HepG2 (cell line): ENCODE measurements at regions not wholly inside any gene's neighbourhood (a gene's known extent, or its start where the extent isn't known, plus 50 kb on each side); places are given as distances from the start of the nearest gene placed in this dataset.

Experiments used
- ATAC-seq: fragments of 200-7000 bp; cut with Tn5 transposase; 3 replicates; pipeline ENCODE4 v1.9.1; 2020; ENCODE audit warnings: mild to moderate bottlenecking, moderate library complexity
- BruUV-seq: library from RNA; stranded (reverse); fragments of 400-500 nt; replicated peaks from 2 replicates; lab custom pipeline; 2021; lab: Mats Ljungman, UMichigan
- CTCF ChIA-PET: fragments of 300-600 bp; formaldehyde crosslinking; extraction: SDS; loops from one replicate; lab custom pipeline; 2021; ENCODE audit warnings: low total read pairs, inconsistent platforms, low intra/inter-chr PET ratio; lab: Yijun Ruan, JAX
- POLR2A ChIA-PET: fragments of 350-600 bp; sonication (Branson Sonifier 250); formaldehyde crosslinking; loops from one replicate; lab custom pipeline; 2020; ENCODE audit warnings: antibody characterized with exemption, inconsistent platforms; lab: Yijun Ruan, JAX
- DNase-seq: peaks from one replicate; pipeline ENCODE4 v3.0.0-alpha.2; 2015; ENCODE audit warnings: low spot score
- FAIRE-seq: peaks from 3 replicates; lab custom pipeline; 2011; peaks lifted over from hg19 to GRCh38; lab: Jason Lieb, UNC
- H2AFZ ChIP-seq: one replicate; pipeline ENCODE4 v1.6.1; 2011; ENCODE audit warnings: low read length, inconsistent platforms
- H3K27ac ChIP-seq: fragments of 300-600 bp; 3 replicates; pipeline ENCODE4 v1.8.0; 2011; ENCODE audit warnings: mixed run types, mild to moderate bottlenecking, mixed read lengths, low read length, inconsistent platforms; ENCODE audit not compliant: insufficient read depth; ENCODE audit errors: extremely low read length
- H3K27me3 ChIP-seq, 2 experiments: fragments of 200-600 bp in 1 of 2; 2 replicates in 1 of 2; 3 replicates in 1 of 2; pipeline versions ENCODE4 v1.6.0 to v1.8.0; 2011; ENCODE audit warnings: low read length in 2 of 2, mild to moderate bottlenecking in 2 of 2, moderate library complexity in 2 of 2, inconsistent platforms in 1 of 2; ENCODE audit not compliant: insufficient read depth in 2 of 2, control insufficient read depth in 1 of 2
- H3K36me3 ChIP-seq, 2 experiments: fragments of 200-600 bp in 1 of 2; replicated peaks in 1 of 2; 2 replicates in 1 of 2; 3 replicates in 1 of 2; pipeline versions ENCODE4 v1.5.1 to v1.8.0; 2011; ENCODE audit warnings: low read length in 2 of 2, inconsistent platforms in 1 of 2; ENCODE audit not compliant: insufficient read depth in 2 of 2, control insufficient read depth in 1 of 2
- H3K4me1 ChIP-seq: 2 replicates; pipeline ENCODE4 v1.5.1; 2012; ENCODE audit warnings: low read length, inconsistent platforms; ENCODE audit not compliant: insufficient read depth
- H3K4me2 ChIP-seq: 2 replicates; pipeline ENCODE4 v1.6.0; 2011; ENCODE audit warnings: low read depth, low read length, inconsistent platforms
- H3K4me3 ChIP-seq, 3 experiments: fragments of 200-600 bp in 1 of 3; sonication (generic), shearing (Covaris generic) in 1 of 3; replicated peaks in 1 of 3; 2 replicates each; pipeline ENCODE4 v1.5.1; 2011 to 2016; ENCODE audit warnings: low read length in 3 of 3, inconsistent platforms in 2 of 3, low read depth in 2 of 3, mild to moderate bottlenecking in 2 of 3, control low read depth in 1 of 3, mixed read lengths in 1 of 3; ENCODE audit not compliant: insufficient read depth in 1 of 3
- H3K79me2 ChIP-seq: one replicate; pipeline ENCODE4 v1.6.1; 2011; ENCODE audit warnings: low read length, inconsistent platforms; ENCODE audit not compliant: insufficient read depth
- H3K9ac ChIP-seq: 2 replicates; pipeline ENCODE4 v1.6.0; 2011; ENCODE audit warnings: mild to moderate bottlenecking, low read depth, low read length, inconsistent platforms; ENCODE audit not compliant: insufficient read depth
- H3K9me3 ChIP-seq: 2 replicates; pipeline ENCODE4 v1.5.1; 2012; ENCODE audit warnings: mild to moderate bottlenecking, low read length
- H4K20me1 ChIP-seq: 2 replicates; pipeline ENCODE4 v1.6.0; 2011; ENCODE audit warnings: inconsistent platforms, mild to moderate bottlenecking, low read length, moderate library complexity; ENCODE audit not compliant: insufficient read depth
- AKAP8 ChIP-seq: sonication (generic); formaldehyde crosslinking; IDR thresholded peaks from 2 replicates; pipeline ENCODE4 v1.5.1; 2020; ENCODE audit warnings: mild to moderate bottlenecking, missing genetic modification reagents
- KDM6A ChIP-seq: IDR thresholded peaks from 2 replicates; pipeline ENCODE4 v1.6.1; 2016; ENCODE audit warnings: low read depth
- KLF12 ChIP-seq: sonication (generic); formaldehyde crosslinking; IDR thresholded peaks from 2 replicates; pipeline ENCODE4 v1.4.0; 2020; ENCODE audit warnings: missing genetic modification reagents, borderline replicate concordance
- KLF9 ChIP-seq: IDR thresholded peaks from 2 replicates; pipeline ENCODE4 v1.6.1; 2016; ENCODE audit warnings: low read depth
- MAFG ChIP-seq: sonication (generic); formaldehyde crosslinking; IDR thresholded peaks from 2 replicates; pipeline ENCODE4 v1.5.1; 2020; ENCODE audit warnings: mild to moderate bottlenecking, missing genetic modification reagents
- TCF7L2 ChIP-seq: IDR thresholded peaks from 2 replicates; pipeline ENCODE4 v1.6.1; 2011; ENCODE audit warnings: mild to moderate bottlenecking, low read depth, low read length, moderate library complexity
- ZKSCAN5 ChIP-seq: sonication (generic); formaldehyde crosslinking; IDR thresholded peaks from 2 replicates; pipeline ENCODE4 v1.5.1; 2020; ENCODE audit warnings: mild to moderate bottlenecking, missing genetic modification reagents
- ZMAT3 ChIP-seq: sonication (generic); formaldehyde crosslinking; conservative IDR thresholded peaks from 2 replicates; pipeline ENCODE4 v1.7.0; 2021; ENCODE audit warnings: missing genetic modification reagents
- ZNF12 ChIP-seq: sonication (generic); formaldehyde crosslinking; IDR thresholded peaks from 2 replicates; pipeline ENCODE4 v1.5.0; 2020; ENCODE audit warnings: missing genetic modification reagents
- ZNF557 ChIP-seq: sonication (generic); formaldehyde crosslinking; IDR thresholded peaks from 2 replicates; pipeline ENCODE4 v1.4.0; 2020; ENCODE audit warnings: missing genetic modification reagents
- ZNF569 ChIP-seq: sonication (generic); formaldehyde crosslinking; IDR thresholded peaks from 2 replicates; pipeline ENCODE4 v1.5.0; 2020; ENCODE audit warnings: mild to moderate bottlenecking, missing genetic modification reagents, moderate library complexity, borderline replicate concordance
- ZNF605 ChIP-seq: sonication (generic); formaldehyde crosslinking; IDR thresholded peaks from 2 replicates; pipeline ENCODE4 v1.8.0; 2022; ENCODE audit warnings: mild to moderate bottlenecking, missing genetic modification reagents
- ZNF883 ChIP-seq: sonication (generic); formaldehyde crosslinking; IDR thresholded peaks from 2 replicates; pipeline ENCODE4 v1.5.1; 2020; ENCODE audit warnings: mild to moderate bottlenecking, missing genetic modification reagents; ENCODE audit errors: not compliant biosample characterization
- WGBS: methylation state at CpG from one replicate; pipeline ENCODE4 v1.1.6; 2017; ENCODE audit warnings: low lambda C conversion rate; 5-methylcytosine and 5-hydroxymethylcytosine counted together
- in situ Hi-C: cut with HindIII; loops from 2 replicates; pipeline ENCODE4 v1.10.0; 2017; ENCODE audit warnings: low pct_unique_long_range_greater_than_20kb; ENCODE audit not compliant: extremely low pct_ligation_motif_present
- intact Hi-C: fragments of 100-400 bp; cut with micrococcal nuclease; formaldehyde crosslinking; loops from one replicate; pipeline ENCODE4 v1.10.0; 2022; ENCODE audit not compliant: unreplicated experiment
- TF ChIP-seq, protein P1 (sequence below): sonication (generic); formaldehyde crosslinking; IDR thresholded peaks from 2 replicates; pipeline ENCODE4 v1.4.0; 2020; ENCODE audit warnings: missing genetic modification reagents; ENCODE audit errors: not compliant biosample characterization

DNA sequence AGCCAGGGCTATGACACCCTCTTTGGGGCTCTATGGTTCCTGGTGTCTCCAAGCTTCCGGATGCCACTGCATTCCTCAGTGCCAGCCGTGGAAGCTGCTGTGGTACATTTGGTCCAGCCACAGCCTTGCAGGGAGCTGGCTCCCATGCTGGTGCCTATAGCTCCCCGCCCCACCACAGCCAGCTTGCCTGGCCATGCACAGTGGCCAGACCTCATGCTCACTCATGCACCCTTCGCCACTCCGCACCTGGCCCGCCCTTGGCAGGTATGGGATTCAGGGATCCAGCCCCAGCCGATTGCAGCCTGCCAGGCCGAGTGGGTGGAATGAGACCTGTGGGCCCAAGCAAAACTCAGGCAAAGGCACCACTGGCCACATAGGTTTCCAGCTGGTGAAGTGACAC lies 354.8 kb downstream of the GRIA2 start:
- H3K79me2 ChIP-seq = no peaks in the 10 kb centered on the region
- no peak for FAIRE-seq
- 28% methylated on average over 4 of the region's 8 CpGs for WGBS
- CTCF ChIA-PET = no interaction called here
- ATAC-seq = no peak
- intact Hi-C loops = no loop called here
- no peak overlapping the region for H3K9ac ChIP-seq
- no peak overlapping the region for H3K27ac ChIP-seq
- H3K4me3 ChIP-seq = no peak overlapping the region
- POLR2A ChIA-PET = no interaction called here
- BruUV-seq = no TSS peak
- no peak for DNase-seq
- H3K4me2 ChIP-seq = no peak overlapping the region
- no peaks in the 10 kb centered on the region for H3K27me3 ChIP-seq
- no peaks in the 10 kb centered on the region for H3K4me1 ChIP-seq
- no peak for TF ChIP-seq KLF9 (CRISPR knock-in tag)
- no peaks in the 10 kb centered on the region for H4K20me1 ChIP-seq
- H3K9me3 ChIP-seq = no peaks in the 10 kb centered on the region
- H2AFZ ChIP-seq = no peak overlapping the region
- H3K36me3 ChIP-seq = no peaks in the 10 kb centered on the region
- in situ Hi-C loops = no loop called here

DNA sequence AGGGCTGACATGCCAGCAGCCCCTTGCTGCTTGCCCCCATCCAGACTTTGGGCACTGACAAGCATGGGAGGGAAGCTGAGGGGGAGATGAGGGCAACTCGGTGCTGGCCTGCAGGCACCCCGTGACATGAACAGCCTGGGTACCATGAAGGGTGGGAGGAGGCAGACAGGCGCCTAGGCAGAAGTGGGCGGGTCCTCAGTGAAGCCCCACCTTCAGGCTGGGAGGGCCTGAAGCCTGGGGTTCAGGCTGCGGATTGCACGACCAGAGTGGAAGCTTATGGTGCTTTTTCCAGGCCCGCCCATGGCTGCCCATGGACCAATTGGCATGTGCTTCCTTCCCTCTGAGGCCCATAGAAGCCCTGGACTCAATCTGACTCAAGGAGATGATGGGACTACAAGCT lies 354.1 kb downstream of the GRIA2 start:
- in situ Hi-C loops (no loop called here), intact Hi-C loops (no loop called here)
- FAIRE-seq = no peak
- no peak for DNase-seq
- BruUV-seq = no TSS peak
- ChIA-PET POLR2A (no interaction called here), CTCF (no interaction called here)
- Histone ChIP-seq H3K4me2 (no peak overlapping the region), H4K20me1 (no peaks in the 10 kb centered on the region), H3K4me3 (no peak overlapping the region), H3K79me2 (no peaks in the 10 kb centered on the region), H2AFZ (no peak overlapping the region), H3K36me3 (no peaks in the 10 kb centered on the region), H3K27me3 (no peaks in the 10 kb centered on the region), H3K9ac (no peak overlapping the region), H3K4me1 (no peaks in the 10 kb centered on the region), H3K9me3 (no peaks in the 10 kb centered on the region), H3K27ac (no peak overlapping the region)
- WGBS = 20% methylated on average over 1 of the region's 7 CpGs
- ATAC-seq = no peak; the same call in 2 of the 3 replicates
- TF ChIP-seq ZNF569 (CRISPR knock-in tag) (no peak), MAFG (CRISPR knock-in tag) (no peak), ZNF557 (CRISPR knock-in tag) (no peak), KDM6A (CRISPR knock-in tag) (no peak), ZMAT3 (CRISPR knock-in tag) (no peak), KLF12 (CRISPR knock-in tag) (no peak), TCF7L2 (no peak), ZNF605 (no peak), AKAP8 (CRISPR knock-in tag) (no peak), ZNF883 (no peak), ZNF12 (CRISPR knock-in tag) (no peak), ZKSCAN5 (no peak)
- TF ChIP-seq, protein P1, sequence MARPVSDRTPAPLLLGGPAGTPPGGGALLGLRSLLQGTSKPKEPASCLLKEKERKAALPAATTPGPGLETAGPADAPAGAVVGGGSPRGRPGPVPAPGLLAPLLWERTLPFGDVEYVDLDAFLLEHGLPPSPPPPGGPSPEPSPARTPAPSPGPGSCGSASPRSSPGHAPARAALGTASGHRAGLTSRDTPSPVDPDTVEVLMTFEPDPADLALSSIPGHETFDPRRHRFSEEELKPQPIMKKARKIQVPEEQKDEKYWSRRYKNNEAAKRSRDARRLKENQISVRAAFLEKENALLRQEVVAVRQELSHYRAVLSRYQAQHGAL (CRISPR knock-in tag) = no peak
